Nephron progenitor cell (in vitro differentiated cells): ENCODE measurements at regions not wholly inside any gene's neighbourhood (a gene's known extent, or its start where the extent isn't known, plus 50 kb on each side); places are given as distances from the start of the nearest gene placed in this dataset.

Experiments used
- DNase-seq: peaks from one replicate; pipeline ENCODE4 v3.0.0; 2021
- H3K27ac Mint-ChIP-seq: 2 replicates; pipeline ENCODE4 v1.8.0; 2021; ENCODE audit warnings: mild to moderate bottlenecking, moderate library complexity, mixed read lengths
- H3K27me3 Mint-ChIP-seq: 2 replicates; pipeline ENCODE4 v1.8.0; 2021; ENCODE audit warnings: mild to moderate bottlenecking, low read depth, mixed read lengths; ENCODE audit not compliant: poor library complexity
- H3K36me3 Mint-ChIP-seq: 2 replicates; pipeline ENCODE4 v1.8.0; 2021; ENCODE audit warnings: low read depth, mixed read lengths
- H3K4me1 Mint-ChIP-seq: 2 replicates; pipeline ENCODE4 v1.8.0; 2021; ENCODE audit warnings: mixed read lengths
- H3K4me3 Mint-ChIP-seq: 2 replicates; pipeline ENCODE4 v1.8.0; 2021; ENCODE audit warnings: mild to moderate bottlenecking, moderate library complexity, mixed read lengths
- H3K9me3 Mint-ChIP-seq: 2 replicates; pipeline ENCODE4 v1.8.0; 2021; ENCODE audit warnings: mild to moderate bottlenecking, moderate library complexity, mixed read lengths
- CTCF ChIP-seq: fragments of 200-600 bp; sonication (generic); IDR thresholded peaks from 2 replicates; pipeline ENCODE4 v1.5.0; 2021; ENCODE audit warnings: antibody characterized with exemption

- Mint-ChIP-seq H3K4me1 (peaks cover 60% of the 10 kb centered on the region), H3K27me3 (peaks cover 37% of the 10 kb centered on the region), H3K4me3 (no peak overlapping the region), H3K9me3 (peaks cover 5% of the 10 kb centered on the region), H3K27ac (no peak overlapping the region), H3K36me3 (no peaks in the 10 kb centered on the region)
- TF ChIP-seq CTCF = no peak
- peak; percentile 1 for DNase-seq
Observed at GRCh38 chr7:363626-364025, 73.7 kb downstream of the FOXL3 start.

- Mint-ChIP-seq H3K4me3 (no peak overlapping the region), H3K4me1 (peaks cover 60% of the 10 kb centered on the region)
Observed at GRCh38 chr7:364536-364935, 74.6 kb downstream of the FOXL3 start.

GRCh38 chr7:365593-365992 lies 75.6 kb downstream of the FOXL3 start:
- peaks cover 5% of the 10 kb centered on the region for H3K9me3 Mint-ChIP-seq
- no peaks in the 10 kb centered on the region for H3K36me3 Mint-ChIP-seq
- no peak for DNase-seq
- peaks cover 54% of the 10 kb centered on the region for H3K4me1 Mint-ChIP-seq
- TF ChIP-seq CTCF = no peak
- no peak overlapping the region for H3K27ac Mint-ChIP-seq
- no peak overlapping the region for H3K4me3 Mint-ChIP-seq
- peaks cover 24% of the 10 kb centered on the region for H3K27me3 Mint-ChIP-seq

More at GRCh38 chr7:364536-364935, 74.6 kb downstream of the FOXL3 start:
- Mint-ChIP-seq H3K9me3 (peaks cover 5% of the 10 kb centered on the region), H3K27me3 (peaks cover 31% of the 10 kb centered on the region), H3K27ac (no peak overlapping the region), H3K36me3 (no peaks in the 10 kb centered on the region)
- DNase-seq = no peak
- TF ChIP-seq CTCF = no peak

GRCh38 chr7:366161-366803 lies 76.3 kb downstream of the FOXL3 start:
- peaks cover 48% of the 10 kb centered on the region for H3K4me1 Mint-ChIP-seq
- no peak for DNase-seq
- H3K9me3 Mint-ChIP-seq = peaks cover 5% of the 10 kb centered on the region
- H3K4me3 Mint-ChIP-seq = peak overlapping the region; percentile 12
- H3K27me3 Mint-ChIP-seq = peaks cover 19% of the 10 kb centered on the region
- peak overlapping the region; percentile 18 for H3K27ac Mint-ChIP-seq
- H3K36me3 Mint-ChIP-seq = no peaks in the 10 kb centered on the region
- no peak for TF ChIP-seq CTCF

GRCh38 chr7:367351-367901 lies 77.5 kb downstream of the FOXL3 start:
- Mint-ChIP-seq H3K27ac (no peak overlapping the region), H3K9me3 (no peaks in the 10 kb centered on the region), H3K36me3 (no peaks in the 10 kb centered on the region), H3K27me3 (peaks cover 10% of the 10 kb centered on the region), H3K4me3 (no peak overlapping the region), H3K4me1 (peaks cover 42% of the 10 kb centered on the region)
- no peak for DNase-seq
- no peak for TF ChIP-seq CTCF
